SK-N-MC (cell line): ENCODE measurements at regions not wholly inside any gene's neighbourhood (a gene's known extent, or its start where the extent isn't known, plus 50 kb on each side); places are given as distances from the start of the nearest gene placed in this dataset.

Experiments used
- EZH2 ChIP-seq: fragments of 200-600 bp; sonication (generic); IDR thresholded peaks from one replicate; pipeline ENCODE4 v1.6.1; 2017; ENCODE audit warnings: antibody characterized with exemption
- FOXP2 ChIP-seq: optimal IDR thresholded peaks from 2 replicates; pipeline ENCODE3; 2011; ENCODE audit warnings: mild to moderate bottlenecking, moderate library complexity; ENCODE audit not compliant: insufficient read depth; ENCODE audit errors: extremely low read length, control extremely low read depth
- POLR2AphosphoS5 ChIP-seq: IDR thresholded peaks from 2 replicates; pipeline ENCODE4 v1.6.1; 2012; ENCODE audit warnings: mild to moderate bottlenecking, low read depth, low read length, borderline replicate concordance

GRCh38 chr15:97350813-97351212 is 609.7 kb upstream of the ARRDC4 start:
- no peak for TF ChIP-seq POLR2AphosphoS5
- TF ChIP-seq EZH2, result no peak
- no peak for TF ChIP-seq FOXP2
